Endothelial cell of umbilical vein (primary cell): ENCODE measurements at regions not wholly inside any gene's neighbourhood (a gene's known extent, or its start where the extent isn't known, plus 50 kb on each side); places are given as distances from the start of the nearest gene placed in this dataset.

Experiments used
- BruUV-seq: library from RNA; stranded (reverse); fragments of 400-500 nt; replicated peaks from 2 replicates; lab custom pipeline; 2021; lab: Mats Ljungman, UMichigan
- CTCF ChIA-PET: fragments of 300-600, 350-600 bp; sonication (Branson Sonifier 250); formaldehyde crosslinking; loops from one replicate; lab custom pipeline; 2021; ENCODE audit warnings: antibody characterized with exemption, inconsistent platforms; lab: Charles Lee
- POLR2A ChIA-PET: fragments of 300-600, 350-600 bp; sonication (Branson Sonifier 250); formaldehyde crosslinking; loops from one replicate; lab custom pipeline; 2021; ENCODE audit warnings: antibody characterized with exemption, inconsistent platforms; lab: Charles Lee
- DNase-seq: peaks from one replicate; pipeline ENCODE4 v3.0.0-alpha.2; 2011; ENCODE audit warnings: low read depth, low spot score
- FAIRE-seq: peaks from 2 replicates; lab custom pipeline; 2011; peaks lifted over from hg19 to GRCh38; lab: Jason Lieb, UNC
- H2AFZ ChIP-seq: 2 replicates; pipeline ENCODE4 v1.6.0; 2012; ENCODE audit warnings: low read depth, low read length, control low read depth, inconsistent platforms
- H3K27ac ChIP-seq: 2 replicates; pipeline ENCODE4 v1.5.1; 2011; ENCODE audit warnings: low read depth, mild to moderate bottlenecking, control low read depth, low read length, moderate library complexity; ENCODE audit not compliant: insufficient read depth
- H3K27me3 ChIP-seq, 2 experiments: 2 replicates each; pipeline versions ENCODE4 v1.6.0 to v1.6.1; 2011; ENCODE audit warnings: low read length in 2 of 2, mixed read lengths in 1 of 2; ENCODE audit not compliant: control insufficient read depth in 2 of 2, insufficient read depth in 2 of 2
- H3K36me3 ChIP-seq, 2 experiments: 2 replicates in 1 of 2; 3 replicates in 1 of 2; pipeline ENCODE4 v1.5.1; 2011; ENCODE audit warnings: low read length in 2 of 2, mild to moderate bottlenecking in 1 of 2, moderate library complexity in 1 of 2; ENCODE audit not compliant: control insufficient read depth in 2 of 2, insufficient read depth in 2 of 2; ENCODE audit errors: extremely low read depth in 1 of 2
- H3K4me1 ChIP-seq: 3 replicates; pipeline ENCODE4 v1.5.1; 2011; ENCODE audit warnings: mild to moderate bottlenecking, low read length; ENCODE audit not compliant: control insufficient read depth, insufficient read depth; ENCODE audit errors: extremely low read depth
- H3K4me2 ChIP-seq: 2 replicates; pipeline ENCODE4 v1.6.1; 2011; ENCODE audit warnings: low read length, control low read depth, mixed read lengths; ENCODE audit not compliant: insufficient read depth
- H3K4me3 ChIP-seq, 3 experiments: fragments of 200-600 bp in 1 of 3; sonication (generic), shearing (Covaris generic) in 1 of 3; replicated peaks in 1 of 3; 2 replicates each; pipeline ENCODE4 v1.5.1; 2011 to 2016; ENCODE audit warnings: control low read depth in 3 of 3, low read length in 3 of 3, mild to moderate bottlenecking in 2 of 3, inconsistent platforms in 1 of 3, low read depth in 1 of 3, moderate library complexity in 1 of 3; ENCODE audit not compliant: insufficient read depth in 1 of 3
- H3K79me2 ChIP-seq: 2 replicates; pipeline ENCODE4 v1.6.0; 2012; ENCODE audit warnings: low read length, inconsistent platforms; ENCODE audit not compliant: control insufficient read depth, insufficient read depth
- H3K9ac ChIP-seq: replicated peaks from 2 replicates; pipeline ENCODE3; 2011; ENCODE audit warnings: low read length, control low read depth; ENCODE audit not compliant: insufficient read depth; ENCODE audit errors: extremely low read depth
- H3K9me1 ChIP-seq: replicated peaks from 3 replicates; pipeline ENCODE4 v1.6.0; 2011; ENCODE audit warnings: mild to moderate bottlenecking, low read length; ENCODE audit not compliant: control insufficient read depth, insufficient read depth; ENCODE audit errors: extremely low read depth
- H3K9me3 ChIP-seq: replicated peaks from 2 replicates; pipeline ENCODE4 v1.5.1; 2012; ENCODE audit warnings: low read length, inconsistent platforms; ENCODE audit not compliant: control insufficient read depth, insufficient read depth
- H4K20me1 ChIP-seq: replicated peaks from 2 replicates; pipeline ENCODE3; 2011; ENCODE audit warnings: mild to moderate bottlenecking, low read length; ENCODE audit not compliant: control insufficient read depth, insufficient read depth; ENCODE audit errors: extremely low read depth
- EZH2 ChIP-seq: IDR thresholded peaks from 2 replicates; pipeline ENCODE4 v1.6.1; 2012; ENCODE audit warnings: borderline replicate concordance, low read depth, mild to moderate bottlenecking, moderate library complexity, low read length, inconsistent platforms; ENCODE audit not compliant: severe bottlenecking
- FOS ChIP-seq: IDR thresholded peaks from 2 replicates; pipeline ENCODE4 v1.6.1; 2011; ENCODE audit warnings: mild to moderate bottlenecking, low read length, moderate library complexity, borderline replicate concordance; ENCODE audit not compliant: insufficient read depth
- GATA2 ChIP-seq: IDR thresholded peaks from 2 replicates; pipeline ENCODE4 v1.7.0; 2011; ENCODE audit warnings: low read depth, mild to moderate bottlenecking, moderate library complexity, mixed read lengths, low read length; ENCODE audit not compliant: insufficient read length, insufficient read depth
- JUN ChIP-seq: IDR thresholded peaks from 2 replicates; pipeline ENCODE4 v1.6.1; 2011; ENCODE audit warnings: borderline replicate concordance, low read depth; ENCODE audit not compliant: insufficient read length, insufficient read depth
- MYC ChIP-seq: IDR thresholded peaks from one replicate; pipeline ENCODE4 v1.6.1; 2011; ENCODE audit warnings: mild to moderate bottlenecking, low read depth, low read length
- POLR2A ChIP-seq: IDR thresholded peaks from 2 replicates; pipeline ENCODE4 v1.6.1; 2012; ENCODE audit warnings: low read depth, mild to moderate bottlenecking, control low read depth, low read length
- POLR2AphosphoS5 ChIP-seq: IDR thresholded peaks from 2 replicates; pipeline ENCODE4 v1.6.1; 2012; ENCODE audit warnings: low read depth, mild to moderate bottlenecking, control low read depth, low read length, moderate library complexity; ENCODE audit not compliant: insufficient read depth
- dilution Hi-C: fragments of 300-500 bp; cut with MboI; formaldehyde crosslinking; loops from one replicate; pipeline ENCODE4 v1.15.0; 2019; ENCODE audit warnings: low sequenced_read_pairs; ENCODE audit not compliant: extremely low pct_ligation_motif_present
- intact Hi-C: fragments of 100-400 bp; cut with micrococcal nuclease; formaldehyde crosslinking; loops from one replicate; pipeline ENCODE4 v1.10.0; 2022
- TF ChIP-seq, protein P1 (sequence below): IDR thresholded peaks from 2 replicates; pipeline ENCODE4 v1.6.1; 2011; ENCODE audit not compliant: insufficient read depth, insufficient read length
- TF ChIP-seq, protein P2 (sequence below), 2 donors: IDR thresholded peaks; 1 replicate in 1 of 2; 2 replicates in 1 of 2; pipeline ENCODE4 v1.5.1; 2011; ENCODE audit warnings: low read length in 2 of 2, mild to moderate bottlenecking in 2 of 2, moderate library complexity in 2 of 2, control low read depth in 1 of 2, inconsistent platforms in 1 of 2, low read depth in 1 of 2; ENCODE audit not compliant: insufficient read depth in 1 of 2; ENCODE audit errors: extremely low read depth in 1 of 2

DNA sequence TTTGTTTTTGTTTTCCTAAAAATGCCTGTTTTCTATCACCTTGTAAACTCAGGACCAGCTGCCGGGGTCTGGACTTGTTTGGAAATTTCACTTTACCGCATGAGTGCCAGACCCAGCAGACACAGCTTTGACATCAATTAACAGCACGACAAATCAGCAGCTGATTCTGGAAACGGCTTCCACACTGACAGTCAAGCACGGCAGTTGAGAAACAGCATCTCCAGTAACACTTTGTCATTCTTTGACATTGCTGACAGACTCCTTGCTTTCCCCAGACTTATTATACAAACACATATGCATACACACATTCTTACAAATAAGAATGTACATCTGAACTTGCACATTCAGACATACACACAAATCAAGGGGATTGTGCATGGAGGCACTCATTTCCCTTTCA, 1017.6 kb upstream of the HS3ST1 start:
- TF ChIP-seq MYC (no peak), GATA2 (no peak), JUN (no peak), POLR2A (no peak), POLR2AphosphoS5 (no peak), EZH2 (no peak), FOS (no peak)
- TF ChIP-seq, protein P1, sequence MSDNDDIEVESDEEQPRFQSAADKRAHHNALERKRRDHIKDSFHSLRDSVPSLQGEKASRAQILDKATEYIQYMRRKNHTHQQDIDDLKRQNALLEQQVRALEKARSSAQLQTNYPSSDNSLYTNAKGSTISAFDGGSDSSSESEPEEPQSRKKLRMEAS = no peak
- TF ChIP-seq, protein P2, sequence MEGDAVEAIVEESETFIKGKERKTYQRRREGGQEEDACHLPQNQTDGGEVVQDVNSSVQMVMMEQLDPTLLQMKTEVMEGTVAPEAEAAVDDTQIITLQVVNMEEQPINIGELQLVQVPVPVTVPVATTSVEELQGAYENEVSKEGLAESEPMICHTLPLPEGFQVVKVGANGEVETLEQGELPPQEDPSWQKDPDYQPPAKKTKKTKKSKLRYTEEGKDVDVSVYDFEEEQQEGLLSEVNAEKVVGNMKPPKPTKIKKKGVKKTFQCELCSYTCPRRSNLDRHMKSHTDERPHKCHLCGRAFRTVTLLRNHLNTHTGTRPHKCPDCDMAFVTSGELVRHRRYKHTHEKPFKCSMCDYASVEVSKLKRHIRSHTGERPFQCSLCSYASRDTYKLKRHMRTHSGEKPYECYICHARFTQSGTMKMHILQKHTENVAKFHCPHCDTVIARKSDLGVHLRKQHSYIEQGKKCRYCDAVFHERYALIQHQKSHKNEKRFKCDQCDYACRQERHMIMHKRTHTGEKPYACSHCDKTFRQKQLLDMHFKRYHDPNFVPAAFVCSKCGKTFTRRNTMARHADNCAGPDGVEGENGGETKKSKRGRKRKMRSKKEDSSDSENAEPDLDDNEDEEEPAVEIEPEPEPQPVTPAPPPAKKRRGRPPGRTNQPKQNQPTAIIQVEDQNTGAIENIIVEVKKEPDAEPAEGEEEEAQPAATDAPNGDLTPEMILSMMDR (IDR thresholded peaks at IDR 0.05; ENCODE audit: extremely low read depth in 1 of 2, insufficient read depth in 1 of 2, low read depth in 1 of 2, low read length in 2 of 2) = no peak
- POLR2A ChIA-PET = no interaction called here
- CTCF ChIA-PET = no interaction called here
- intact Hi-C loops = no loop called here
- Histone ChIP-seq H3K4me2 (no peak overlapping the region), H4K20me1 (no peaks in the 10 kb centered on the region), H3K9me1 (no peaks in the 10 kb centered on the region), H3K4me3 (no peak overlapping the region), H3K9ac (no peak overlapping the region), H3K27ac (no peak overlapping the region), H3K27me3 (peaks cover 0 to 2% of the 10 kb centered on the region in 2 experiments), H3K79me2 (no peaks in the 10 kb centered on the region), H3K4me1 (no peaks in the 10 kb centered on the region), H3K36me3 (no peaks in the 10 kb centered on the region), H3K9me3 (no peaks in the 10 kb centered on the region), H2AFZ (no peak overlapping the region)
- FAIRE-seq (no peak), DNase-seq (no peak)
- no TSS peak for BruUV-seq
- dilution Hi-C loops = no loop called here
